ENCODE measurements at regions not wholly inside any gene's neighbourhood (a gene's known extent, or its start where the extent isn't known, plus 50 kb on each side); places are given as distances from the start of the nearest gene placed in this dataset.

GRCh38 chr11:29135504-29135903, 881.3 kb downstream of the KCNA4 start:
- TF ChIP-seq CTCF (IDR thresholded peaks at IDR 0.05; ENCODE audit: insufficient read depth, low read depth, low read length) = no peak
- no peak for TF ChIP-seq EZH2 (IDR thresholded peaks at IDR 0.05; ENCODE audit: insufficient read depth, low read length)
